ENCODE measurements at regions not wholly inside any gene's neighbourhood (a gene's known extent, or its start where the extent isn't known, plus 50 kb on each side); places are given as distances from the start of the nearest gene placed in this dataset.

DNA sequence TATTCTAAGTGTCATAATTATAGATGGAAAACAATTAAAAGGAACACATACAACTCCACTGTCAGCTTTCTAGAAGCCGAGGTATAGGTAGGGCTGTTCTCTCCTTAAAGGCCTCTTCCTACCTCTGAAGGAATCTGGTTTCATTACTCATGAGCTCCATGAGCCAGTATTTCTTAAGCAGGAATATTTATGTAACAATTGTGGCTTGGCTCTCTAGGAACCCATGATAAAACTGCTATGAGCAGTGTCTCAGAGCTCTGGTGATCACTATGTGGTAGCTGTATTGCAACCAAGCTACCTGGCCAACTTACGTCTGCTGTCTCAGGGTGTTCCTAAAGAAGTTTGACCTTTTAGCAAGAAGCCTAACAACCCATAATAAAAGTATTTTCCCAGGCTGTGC lies 157.7 kb downstream of the CEP120 start:
- H3K27ac Mint-ChIP-seq: no peak overlapping the region
- DNase-seq (no peak), ATAC-seq (ENCODE audit: low read depth) (no peak)
- H3K4me3 Mint-ChIP-seq: no peak overlapping the region
- intact Hi-C loops (cut with micrococcal nuclease): no loop called here
- ChIA-PET POLR2A (no interaction called here), CTCF (no interaction called here)
- TF ChIP-seq, protein P1, sequence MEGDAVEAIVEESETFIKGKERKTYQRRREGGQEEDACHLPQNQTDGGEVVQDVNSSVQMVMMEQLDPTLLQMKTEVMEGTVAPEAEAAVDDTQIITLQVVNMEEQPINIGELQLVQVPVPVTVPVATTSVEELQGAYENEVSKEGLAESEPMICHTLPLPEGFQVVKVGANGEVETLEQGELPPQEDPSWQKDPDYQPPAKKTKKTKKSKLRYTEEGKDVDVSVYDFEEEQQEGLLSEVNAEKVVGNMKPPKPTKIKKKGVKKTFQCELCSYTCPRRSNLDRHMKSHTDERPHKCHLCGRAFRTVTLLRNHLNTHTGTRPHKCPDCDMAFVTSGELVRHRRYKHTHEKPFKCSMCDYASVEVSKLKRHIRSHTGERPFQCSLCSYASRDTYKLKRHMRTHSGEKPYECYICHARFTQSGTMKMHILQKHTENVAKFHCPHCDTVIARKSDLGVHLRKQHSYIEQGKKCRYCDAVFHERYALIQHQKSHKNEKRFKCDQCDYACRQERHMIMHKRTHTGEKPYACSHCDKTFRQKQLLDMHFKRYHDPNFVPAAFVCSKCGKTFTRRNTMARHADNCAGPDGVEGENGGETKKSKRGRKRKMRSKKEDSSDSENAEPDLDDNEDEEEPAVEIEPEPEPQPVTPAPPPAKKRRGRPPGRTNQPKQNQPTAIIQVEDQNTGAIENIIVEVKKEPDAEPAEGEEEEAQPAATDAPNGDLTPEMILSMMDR (IDR thresholded peaks at IDR 0.05): no peak
- no peaks in the 10 kb centered on the region for H3K4me1 Mint-ChIP-seq
- peaks cover 4% of the 10 kb centered on the region for H3K27me3 Mint-ChIP-seq
- no peaks in the 10 kb centered on the region for H3K36me3 Mint-ChIP-seq (ENCODE audit: low read depth)
- H3K9me3 Mint-ChIP-seq: no peaks in the 10 kb centered on the region

DNA sequence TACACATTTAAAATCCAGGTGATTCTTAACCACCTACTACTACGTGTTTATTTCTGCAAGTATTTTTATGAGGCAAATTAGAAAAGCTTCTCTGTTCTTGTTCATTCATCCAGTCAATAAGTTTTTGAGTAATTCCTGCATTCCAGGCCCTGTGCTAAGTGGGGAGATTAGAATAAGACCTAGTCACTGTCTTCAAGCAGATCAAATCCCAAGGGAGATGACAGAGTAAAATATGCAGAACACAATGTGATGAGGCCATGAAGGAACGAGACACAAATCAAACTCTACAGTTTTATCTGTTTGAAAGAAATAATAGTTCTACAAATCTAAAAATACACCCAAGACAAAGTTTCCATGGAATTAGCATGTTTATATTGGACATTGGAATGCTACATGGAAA lies 158.8 kb downstream of the CEP120 start:
- peaks cover 4% of the 10 kb centered on the region for H3K27me3 Mint-ChIP-seq
- no peak overlapping the region for H3K4me3 Mint-ChIP-seq
- H3K27ac Mint-ChIP-seq: no peak overlapping the region
- TF ChIP-seq, protein P1 (IDR thresholded peaks at IDR 0.05): no peak
- ATAC-seq (ENCODE audit: low read depth) (no peak), DNase-seq (no peak)
- intact Hi-C loops (cut with micrococcal nuclease): no loop called here
- ChIA-PET POLR2A (no interaction called here), CTCF (no interaction called here)
- H3K36me3 Mint-ChIP-seq (ENCODE audit: low read depth): no peaks in the 10 kb centered on the region
- H3K4me1 Mint-ChIP-seq: no peaks in the 10 kb centered on the region
- H3K9me3 Mint-ChIP-seq: no peaks in the 10 kb centered on the region

DNA sequence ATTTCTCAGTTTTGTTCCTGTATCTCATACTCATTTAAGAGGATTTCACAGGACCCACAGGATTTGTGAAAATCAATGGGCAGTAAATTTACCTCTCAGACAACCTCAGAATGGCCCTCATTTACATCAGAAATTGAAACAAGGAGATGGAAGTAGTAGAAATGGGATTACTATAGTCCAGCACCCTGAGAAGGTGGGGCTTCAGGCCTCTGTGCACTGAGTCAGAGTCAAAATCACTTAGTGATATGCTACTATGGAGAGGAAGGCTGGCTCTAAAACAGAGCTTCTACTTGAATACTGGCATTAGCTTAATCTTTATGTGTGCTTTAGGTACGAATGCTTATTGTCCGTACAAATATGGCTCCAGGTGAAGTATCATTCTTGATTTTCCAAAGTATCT lies 159.3 kb downstream of the CEP120 start:
- no peak overlapping the region for H3K27ac Mint-ChIP-seq
- no peak for ATAC-seq (ENCODE audit: low read depth)
- TF ChIP-seq, protein P1 (IDR thresholded peaks at IDR 0.05): no peak
- H3K27me3 Mint-ChIP-seq: peaks cover 4% of the 10 kb centered on the region
- intact Hi-C loops (cut with micrococcal nuclease): no loop called here
- ChIA-PET CTCF (no interaction called here), POLR2A (no interaction called here)
- DNase-seq: no peak
- H3K9me3 Mint-ChIP-seq: no peaks in the 10 kb centered on the region
- H3K4me1 Mint-ChIP-seq: no peaks in the 10 kb centered on the region
- H3K4me3 Mint-ChIP-seq: no peak overlapping the region
- no peaks in the 10 kb centered on the region for H3K36me3 Mint-ChIP-seq (ENCODE audit: low read depth)

DNA sequence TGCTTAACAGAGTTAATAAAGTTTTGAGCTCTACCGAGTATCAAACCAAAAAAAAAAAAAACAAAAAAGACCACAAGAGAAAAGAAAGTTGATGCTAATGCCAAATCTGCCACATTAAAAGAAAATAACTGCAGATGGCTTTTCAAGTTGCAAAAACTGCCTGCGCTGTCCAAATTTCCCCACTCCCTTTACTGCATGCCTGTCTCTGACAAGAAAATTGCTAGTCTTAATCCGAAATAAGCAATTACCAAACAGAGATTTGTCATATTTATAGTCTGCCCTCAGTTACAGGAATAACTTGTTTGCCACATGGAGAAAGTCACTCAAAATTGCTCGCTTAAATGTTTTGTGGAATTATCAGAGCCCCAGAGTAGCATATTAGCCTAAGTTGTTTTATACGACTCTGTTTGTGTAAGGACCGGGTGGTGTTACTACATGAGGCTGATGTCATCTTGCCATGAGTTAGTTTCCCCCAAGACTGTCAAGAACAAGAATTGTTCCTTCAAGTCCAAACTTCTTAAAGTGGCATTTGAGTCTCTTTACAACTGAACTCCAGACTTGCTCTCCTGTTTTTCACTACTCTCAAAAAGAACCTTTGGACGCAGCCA lies 160.9 kb downstream of the CEP120 start:
- DNase-seq (no peak), ATAC-seq (ENCODE audit: low read depth) (no peak)
- POLR2A ChIA-PET: no interaction called here
- peaks cover 2% of the 10 kb centered on the region for H3K9me3 Mint-ChIP-seq
- H3K4me1 Mint-ChIP-seq: no peaks in the 10 kb centered on the region
- H3K4me3 Mint-ChIP-seq: no peak overlapping the region
- TF ChIP-seq, protein P1 (IDR thresholded peaks at IDR 0.05): no peak
- no peak overlapping the region for H3K27ac Mint-ChIP-seq
- CTCF ChIA-PET: no interaction called here
- intact Hi-C loops (cut with micrococcal nuclease): no loop called here
- H3K36me3 Mint-ChIP-seq (ENCODE audit: low read depth): no peaks in the 10 kb centered on the region
- peaks cover 4% of the 10 kb centered on the region for H3K27me3 Mint-ChIP-seq

DNA sequence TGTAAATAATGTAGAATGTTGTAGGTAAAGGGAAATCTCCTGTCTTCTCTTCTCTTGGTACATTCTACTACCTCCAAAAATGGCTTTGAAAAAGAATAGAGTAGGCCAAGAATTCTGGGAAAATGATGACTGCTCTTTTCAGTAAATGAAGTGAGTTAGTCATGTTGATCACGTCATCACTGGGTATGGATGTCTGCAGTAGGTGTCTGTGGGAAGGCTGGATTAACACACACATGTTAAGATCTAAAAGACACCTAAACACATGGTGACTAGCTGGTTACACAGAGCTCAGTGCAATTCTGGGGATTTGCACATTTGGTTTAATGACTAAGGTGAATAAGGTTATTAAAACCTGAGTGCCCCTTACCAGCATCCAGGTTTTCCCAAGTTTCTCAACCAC lies 161.5 kb downstream of the CEP120 start:
- H3K4me3 Mint-ChIP-seq: no peak overlapping the region
- TF ChIP-seq, protein P1 (IDR thresholded peaks at IDR 0.05): no peak
- intact Hi-C loops (cut with micrococcal nuclease): no loop called here
- POLR2A ChIA-PET: no interaction called here
- CTCF ChIA-PET: no interaction called here
- ATAC-seq (ENCODE audit: low read depth): no peak
- H3K4me1 Mint-ChIP-seq: no peaks in the 10 kb centered on the region
- H3K36me3 Mint-ChIP-seq (ENCODE audit: low read depth): no peaks in the 10 kb centered on the region
- DNase-seq: no peak
- peaks cover 5% of the 10 kb centered on the region for H3K9me3 Mint-ChIP-seq
- H3K27ac Mint-ChIP-seq: no peak overlapping the region
- H3K27me3 Mint-ChIP-seq: peaks cover 4% of the 10 kb centered on the region

Measured in activated B cell treated with CpG ODN at 0.5 μM for 24 hours (primary cell).